ENCODE measurements at regions not wholly inside any gene's neighbourhood (a gene's known extent, or its start where the extent isn't known, plus 50 kb on each side); places are given as distances from the start of the nearest gene placed in this dataset.

DNA sequence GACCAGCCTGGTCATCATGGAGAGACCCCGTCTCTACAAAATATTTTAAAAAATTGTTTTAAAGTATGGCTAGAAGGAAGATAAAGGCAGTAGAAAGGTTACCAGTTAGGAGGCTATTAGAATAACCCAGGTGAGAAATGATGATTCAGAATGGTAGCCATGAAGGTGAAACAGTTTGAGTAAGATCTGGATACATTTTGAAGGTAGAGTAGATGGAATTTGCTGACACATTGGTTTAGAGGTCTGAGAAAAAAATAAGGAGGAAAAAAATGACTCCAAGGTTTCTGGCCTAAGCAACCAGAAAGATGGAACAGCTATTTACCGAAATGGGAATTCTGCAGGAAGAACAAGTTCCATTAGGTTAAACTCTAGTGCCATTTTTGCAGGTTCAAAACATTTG is 167.9 kb upstream of the TAB2 start:
- no peak for DNase-seq (ENCODE audit: low spot score)

DNA sequence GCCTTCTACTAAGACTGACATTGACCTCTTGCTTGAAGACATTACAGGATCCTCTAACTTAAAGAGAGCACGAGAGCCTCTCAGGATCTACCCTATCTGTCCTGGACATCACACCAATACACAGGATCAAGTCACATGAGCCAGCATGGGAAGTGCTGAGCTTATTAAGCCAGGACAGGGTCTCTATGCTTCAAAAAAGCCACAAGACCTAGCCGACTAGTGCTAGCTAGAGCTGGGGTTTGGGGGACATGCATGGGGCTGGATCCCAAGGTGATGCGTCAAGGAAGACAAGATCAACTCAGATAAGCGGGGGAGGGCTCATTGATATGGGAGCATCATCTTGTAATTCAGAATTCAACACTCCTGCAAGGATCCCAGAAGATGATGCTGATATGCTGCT is 167.2 kb upstream of the TAB2 start:
- DNase-seq (ENCODE audit: low spot score), result no peak

DNA sequence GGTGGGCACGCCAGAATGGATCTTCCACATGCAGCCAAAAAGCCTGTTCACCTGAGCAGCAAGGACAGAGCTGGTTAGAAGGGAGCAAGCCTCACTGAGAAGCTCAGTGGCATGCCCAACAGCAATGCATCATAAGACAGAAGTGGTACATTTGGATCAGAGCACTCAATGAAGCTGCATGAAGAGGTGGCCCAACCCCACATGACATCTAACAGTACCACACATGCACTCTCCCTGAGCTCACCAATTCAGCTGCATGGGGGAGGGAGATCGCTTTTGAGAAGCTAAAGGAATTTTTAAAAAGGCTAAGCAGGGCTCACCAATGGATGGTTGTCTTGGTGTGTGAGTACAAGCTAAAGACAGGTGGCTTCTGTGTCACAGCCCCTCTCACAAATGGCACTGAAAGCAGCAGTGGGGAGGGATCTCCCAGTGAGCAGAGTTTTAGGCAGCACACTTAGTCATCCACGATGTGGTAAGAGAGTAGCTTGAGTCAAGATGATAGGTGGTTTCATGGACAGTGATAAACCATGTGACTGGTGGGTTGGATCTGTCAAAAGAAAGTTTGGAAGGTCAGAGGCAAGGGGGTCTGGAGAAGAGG is 166.6 kb upstream of the TAB2 start:
- DNase-seq (ENCODE audit: low spot score), result no peak

DNA sequence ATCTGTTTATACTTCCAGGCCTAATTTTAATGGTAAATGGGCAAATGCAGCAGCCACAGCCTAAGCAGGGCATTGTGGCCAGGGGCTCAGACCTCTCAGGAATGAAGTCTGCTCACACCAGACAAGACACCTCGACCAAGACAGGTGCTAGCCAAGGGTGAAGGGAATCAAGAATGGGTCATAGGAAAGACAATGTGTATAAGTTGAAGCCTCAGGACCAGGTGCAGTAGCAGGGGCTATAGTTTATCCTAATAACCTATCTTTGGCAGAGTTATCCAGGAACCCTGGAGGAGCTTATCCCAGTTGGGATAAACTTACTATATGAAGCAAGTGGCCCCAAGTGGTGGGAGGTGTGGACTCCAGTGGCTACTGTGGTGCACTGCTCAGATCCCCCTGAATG is 165.0 kb upstream of the TAB2 start:
- no peak for DNase-seq (ENCODE audit: low spot score)

DNA sequence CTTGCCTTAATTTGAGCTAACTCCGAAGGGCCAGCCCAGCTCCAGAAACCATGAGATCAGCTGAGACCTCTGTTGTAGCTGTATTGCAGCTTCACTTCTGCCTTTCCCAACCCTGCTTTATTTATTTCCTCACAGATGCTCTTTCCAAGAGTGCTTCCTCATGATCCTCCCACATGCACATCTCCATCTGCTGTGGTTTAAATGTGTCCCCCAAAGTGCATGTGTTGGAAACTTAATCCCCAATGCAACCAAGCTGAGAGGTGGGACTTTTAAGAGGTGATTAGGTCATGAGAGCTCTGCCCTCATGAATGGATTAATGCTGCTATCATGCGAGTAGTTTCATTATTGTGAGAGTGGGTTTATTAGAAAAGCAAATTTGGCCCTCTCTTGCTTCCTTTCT is 164.4 kb upstream of the TAB2 start:
- DNase-seq (ENCODE audit: low spot score), result no peak

DNA sequence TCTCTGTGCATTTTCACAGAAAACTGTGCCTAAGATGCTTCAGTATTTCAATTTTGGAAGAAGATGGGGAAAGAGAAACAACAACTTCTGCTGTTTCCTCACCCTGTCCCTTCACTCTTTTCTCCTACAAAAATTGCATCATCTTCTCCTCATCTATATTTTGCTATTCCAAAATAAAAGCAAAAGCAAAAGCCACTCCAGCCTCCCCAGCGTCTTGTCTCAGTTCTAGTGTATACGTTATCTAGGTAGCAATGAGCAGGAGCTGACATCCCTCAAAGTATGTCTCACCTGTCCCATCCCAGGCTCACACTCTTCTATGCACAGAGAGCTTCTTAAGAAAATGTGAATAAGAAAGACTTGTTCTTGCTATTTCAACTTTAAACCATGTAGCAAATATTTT is 163.8 kb upstream of the TAB2 start:
- no peak for DNase-seq (ENCODE audit: low spot score)

DNA sequence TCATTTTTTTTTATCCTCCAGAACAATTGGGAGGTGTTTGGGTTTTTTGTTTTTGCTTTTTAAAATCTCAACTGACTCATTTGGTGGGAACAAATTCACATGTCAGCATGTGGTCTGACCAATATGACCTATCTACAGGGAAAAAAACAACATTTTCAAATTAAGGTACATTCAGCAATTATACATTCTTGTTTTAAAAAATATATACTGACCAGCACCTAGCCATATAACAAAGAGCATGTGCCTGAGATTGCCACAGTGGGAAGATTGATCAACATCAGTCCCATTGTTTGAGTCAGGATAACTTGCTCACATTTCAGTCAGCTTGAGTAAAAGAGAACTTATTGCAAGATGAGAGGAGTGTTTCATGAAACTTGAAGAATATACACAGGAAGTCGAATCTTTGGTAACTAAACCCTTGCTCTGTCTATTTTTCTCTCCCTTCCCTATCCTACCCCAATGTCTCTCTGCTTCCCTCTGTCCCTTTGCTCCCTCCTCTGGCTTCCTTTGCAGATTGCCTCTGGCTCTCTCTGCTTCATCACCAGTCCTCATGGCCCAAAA is 163.2 kb upstream of the TAB2 start:
- DNase-seq (ENCODE audit: low spot score), result no peak

DNA sequence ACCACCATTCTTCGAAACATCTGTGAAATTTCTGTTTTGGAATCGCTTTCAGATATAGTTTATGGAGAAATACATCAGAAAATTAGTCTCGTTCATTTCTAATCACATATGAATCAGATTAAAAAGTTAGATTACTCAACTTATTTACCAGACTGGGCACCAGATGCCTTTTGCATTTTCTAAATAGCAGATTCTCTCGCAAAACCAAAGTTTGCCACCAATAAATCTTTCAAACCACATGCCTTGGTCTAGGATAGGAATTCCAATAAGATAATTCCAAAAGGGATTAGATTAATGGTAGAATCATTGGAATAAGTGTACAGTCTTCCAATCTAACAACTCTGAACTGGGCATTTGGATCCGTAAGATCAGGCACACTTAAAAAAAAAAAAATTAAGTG is 160.4 kb upstream of the TAB2 start:
- no peak for DNase-seq (ENCODE audit: low spot score)

DNA sequence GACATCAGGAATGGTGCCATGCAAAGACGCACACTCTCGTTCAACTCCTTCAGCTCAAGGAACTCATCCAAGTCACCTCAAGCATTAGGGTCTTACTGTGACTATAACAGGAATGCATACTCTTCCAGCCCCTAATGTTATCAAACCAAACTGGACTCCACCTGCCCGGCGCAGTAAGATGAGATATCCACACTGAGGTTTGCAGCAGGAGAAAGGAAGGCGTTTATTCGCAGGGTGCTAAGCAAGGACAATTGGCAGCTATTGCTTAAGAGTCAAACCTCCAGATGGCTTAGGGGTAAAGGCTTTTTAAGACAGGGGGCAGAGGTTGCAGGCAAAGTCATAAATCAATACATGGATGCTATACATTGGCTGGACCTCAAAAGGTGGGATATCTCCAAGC is 159.4 kb upstream of the TAB2 start:
- DNase-seq (ENCODE audit: low spot score), result no peak

DNA sequence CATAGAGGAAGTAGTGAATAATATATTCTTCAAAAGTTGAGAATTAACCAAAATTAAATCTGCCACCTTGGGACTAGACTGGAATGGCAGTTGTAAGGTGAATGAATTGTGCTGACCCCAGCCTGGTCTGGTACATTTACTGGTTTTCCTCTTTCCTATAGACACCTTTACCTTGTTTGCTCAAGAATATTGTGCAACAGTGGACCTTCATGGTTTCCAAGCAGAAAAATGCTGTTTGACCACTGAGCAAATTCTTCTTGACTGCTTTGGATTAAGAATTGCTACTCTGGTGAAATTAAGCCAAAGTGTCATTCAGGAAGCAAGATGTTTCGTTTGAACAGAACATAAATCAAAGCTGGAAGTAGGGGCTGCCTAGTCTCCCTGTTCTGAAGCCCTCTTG is 156.6 kb upstream of the TAB2 start:
- DNase-seq (ENCODE audit: low spot score), result no peak

DNA sequence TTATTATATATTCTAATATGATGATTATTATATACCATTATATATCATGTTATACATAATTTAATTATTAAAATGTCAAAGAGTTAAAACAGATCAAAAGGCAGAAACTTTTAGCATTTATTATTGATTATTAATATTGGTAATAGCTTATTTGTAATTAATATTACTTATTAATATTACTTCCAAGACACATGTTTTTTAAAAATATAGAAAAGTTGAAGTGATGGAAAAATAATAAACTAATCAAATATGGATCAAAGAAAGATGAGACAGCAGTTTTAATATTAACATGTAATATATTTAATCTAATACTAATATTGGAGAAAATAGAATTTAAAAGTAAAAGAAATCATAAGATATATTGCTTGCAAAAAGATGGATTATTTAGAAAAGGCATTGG is 154.6 kb upstream of the TAB2 start:
- no peak for DNase-seq (ENCODE audit: low spot score)

DNA sequence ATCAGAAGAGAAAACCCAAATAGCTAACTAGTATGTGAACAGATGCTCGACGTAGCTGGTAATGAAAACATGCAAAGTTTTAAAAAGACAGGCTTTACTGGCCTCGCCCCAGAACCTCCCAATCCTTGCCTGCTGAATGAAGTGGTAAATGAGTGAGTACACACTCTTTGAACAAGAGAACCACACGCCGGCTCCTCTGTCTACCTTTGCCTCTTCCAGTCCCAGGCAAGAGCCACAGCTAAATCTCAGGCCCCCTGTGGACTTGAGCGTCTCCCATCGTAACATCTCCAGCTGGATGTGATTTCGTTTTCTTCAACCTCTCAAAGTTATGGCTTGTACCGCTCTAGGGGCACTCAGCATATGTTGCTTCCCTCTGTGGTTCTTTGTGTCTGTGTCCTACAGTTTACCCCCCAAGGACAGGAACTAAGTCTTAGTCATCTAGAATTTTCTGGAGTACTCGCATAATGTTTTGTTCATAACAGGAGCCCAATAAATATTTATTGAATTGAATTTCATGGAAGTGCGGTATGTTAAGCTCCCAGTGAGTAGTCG is 153.2 kb upstream of the TAB2 start:
- no peak for DNase-seq (ENCODE audit: low spot score)

DNA sequence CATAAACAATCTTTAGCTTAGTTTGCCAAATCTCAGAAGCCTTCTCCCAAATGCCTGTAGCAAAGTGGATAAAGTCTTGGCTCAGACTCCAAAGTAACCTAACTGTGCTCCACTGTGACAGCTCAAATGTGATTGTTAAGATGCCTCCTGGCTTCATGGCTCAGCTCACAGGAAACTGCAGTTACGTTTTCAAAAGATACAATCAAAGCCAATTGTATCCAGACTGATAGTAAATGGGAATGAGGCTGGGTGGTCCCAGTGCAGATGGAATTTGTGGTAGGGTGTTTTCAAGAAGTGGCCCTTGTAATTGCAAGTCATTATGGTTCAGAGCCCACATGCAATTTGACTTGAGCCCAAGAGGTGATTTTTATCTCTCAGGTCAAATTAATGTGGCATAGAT is 151.2 kb upstream of the TAB2 start:
- peak; percentile 18 for DNase-seq (ENCODE audit: low spot score)

DNA sequence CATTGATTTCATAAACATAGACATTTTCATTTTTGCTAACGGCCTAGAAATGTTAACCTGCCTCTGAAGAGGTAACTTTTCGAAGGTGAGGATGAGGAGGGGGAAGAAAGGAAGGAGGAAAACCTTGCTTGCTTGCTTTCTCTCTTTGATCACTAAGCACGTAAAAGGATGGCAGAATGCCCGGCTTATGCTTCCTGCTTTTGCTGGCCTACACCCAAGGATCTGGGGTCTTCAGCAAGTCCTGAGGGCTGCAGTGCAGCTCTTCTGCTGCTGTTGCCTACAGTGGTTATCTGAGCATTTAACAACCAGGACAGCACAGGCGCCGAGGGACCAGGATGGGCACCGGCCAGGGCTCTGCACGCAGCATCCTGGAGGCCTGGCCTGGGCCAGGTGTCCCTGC is 150.8 kb upstream of the TAB2 start:
- peak; percentile 12 for DNase-seq (ENCODE audit: low spot score)

DNA sequence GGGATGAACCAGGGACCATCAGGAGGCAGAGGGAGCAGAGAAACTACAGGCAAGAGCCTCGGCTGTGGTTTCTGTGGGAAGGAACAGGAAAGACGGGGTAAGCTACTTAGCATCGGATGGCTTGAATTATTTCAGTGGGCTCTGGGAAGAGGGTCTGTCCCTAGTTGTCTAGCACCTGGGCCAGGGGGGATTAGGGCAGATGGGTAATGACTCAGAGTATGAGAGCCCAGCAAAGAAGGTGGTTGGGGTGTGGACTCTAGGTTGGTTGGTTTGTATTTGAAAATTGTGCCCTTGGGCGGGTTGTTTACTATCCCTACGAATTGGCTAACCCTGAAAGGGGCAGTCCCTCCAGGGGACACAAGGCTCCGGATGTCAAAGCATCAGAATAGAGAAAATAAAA is 148.5 kb upstream of the TAB2 start:
- no peak for DNase-seq (ENCODE audit: low spot score)

DNA sequence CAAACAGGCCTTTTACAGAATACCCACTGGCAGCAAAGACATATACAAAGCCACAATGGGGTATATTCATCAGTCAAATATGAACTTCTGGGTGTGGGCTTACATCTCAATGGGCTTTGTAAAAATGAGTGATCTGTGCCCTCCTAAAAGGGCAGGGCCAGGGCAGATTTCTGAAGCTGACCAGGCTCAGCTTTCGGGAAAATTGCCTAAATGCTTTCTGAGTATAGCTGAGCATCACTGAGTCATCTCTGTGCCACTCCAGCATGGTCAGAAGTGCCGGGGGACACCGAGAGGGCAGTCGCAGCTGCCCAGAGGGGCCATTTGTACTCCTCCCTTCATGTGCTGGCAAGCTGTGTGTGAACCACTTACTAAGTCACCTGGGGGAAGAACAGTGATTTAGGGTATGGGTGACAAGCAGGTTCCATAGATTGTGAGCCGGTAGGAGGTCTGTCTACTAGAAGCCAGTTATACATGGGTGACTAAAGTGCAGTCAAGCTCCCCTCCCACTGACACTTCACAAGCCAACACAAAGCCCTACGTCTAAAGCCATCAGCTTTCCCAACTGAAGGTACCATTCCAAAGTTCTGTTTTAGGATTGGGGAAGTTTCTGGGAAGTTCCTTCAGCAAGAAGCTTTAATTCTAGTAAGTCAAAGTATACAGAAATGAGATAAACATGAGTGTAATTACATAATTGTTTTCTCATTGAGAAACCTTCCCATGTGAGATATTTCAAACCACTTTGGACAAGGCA is 147.6 kb upstream of the TAB2 start:
- no peak for DNase-seq (ENCODE audit: low spot score)

DNA sequence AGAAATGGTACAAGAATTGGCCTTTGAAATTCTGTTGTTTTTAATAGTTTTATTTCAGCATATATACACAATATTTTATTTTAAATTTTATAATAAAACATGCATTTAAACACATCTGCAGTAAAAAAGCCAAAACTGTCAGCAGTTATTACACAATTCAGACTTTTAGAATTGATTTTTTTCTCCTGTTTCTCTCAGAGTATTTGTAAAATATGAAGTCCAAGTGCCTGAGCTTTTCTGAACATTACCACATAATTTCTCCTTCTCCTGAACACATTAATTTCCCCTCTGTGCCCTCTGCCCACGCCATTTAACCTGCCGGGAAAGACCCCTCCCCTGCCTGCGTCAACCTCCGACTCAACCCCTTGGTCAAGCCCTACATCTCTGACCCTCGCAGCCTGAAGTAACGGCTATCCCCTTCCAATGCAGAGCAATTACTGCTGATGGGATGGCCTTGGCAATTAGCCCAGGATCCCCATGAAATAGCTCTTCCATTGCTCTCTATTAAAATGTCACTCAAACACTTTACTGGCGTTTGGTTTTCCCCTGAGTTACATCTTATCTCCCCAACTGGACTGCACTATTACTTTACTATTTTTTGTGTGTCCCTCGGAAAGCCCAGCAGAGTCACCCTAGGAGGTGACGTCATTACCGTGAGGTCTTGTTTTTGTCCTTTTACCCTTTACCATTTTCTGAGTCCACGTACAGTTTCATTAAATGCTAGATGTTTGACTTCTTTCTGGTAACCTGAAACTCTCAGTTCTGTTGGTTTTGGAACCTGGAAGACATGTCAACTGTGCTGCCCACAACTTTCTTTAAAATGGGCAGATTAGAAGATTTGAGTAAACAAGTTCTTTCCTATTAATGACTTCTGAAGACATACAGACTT is 146.7 kb upstream of the TAB2 start:
- no peak for DNase-seq (ENCODE audit: low spot score)

DNA sequence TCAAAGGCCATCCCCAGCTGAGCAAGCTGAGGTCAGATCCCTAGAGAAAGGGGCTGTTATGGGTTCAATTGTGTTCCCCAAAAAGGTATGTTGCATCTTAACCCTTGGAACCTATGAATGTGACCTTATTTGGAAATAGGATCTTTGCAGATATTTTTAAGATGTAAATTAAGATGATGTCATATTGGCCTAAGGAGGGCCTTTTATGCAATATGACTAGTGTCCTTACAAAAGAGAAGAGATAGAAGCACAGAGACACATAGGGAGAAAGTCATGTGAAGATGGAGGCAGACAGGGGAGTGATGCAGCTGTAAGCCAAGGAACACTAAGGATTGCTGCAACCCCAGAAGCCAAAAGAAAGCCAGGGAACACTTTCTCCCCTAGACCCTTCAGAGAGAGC is 144.3 kb upstream of the TAB2 start:
- DNase-seq (ENCODE audit: low spot score), result no peak

DNA sequence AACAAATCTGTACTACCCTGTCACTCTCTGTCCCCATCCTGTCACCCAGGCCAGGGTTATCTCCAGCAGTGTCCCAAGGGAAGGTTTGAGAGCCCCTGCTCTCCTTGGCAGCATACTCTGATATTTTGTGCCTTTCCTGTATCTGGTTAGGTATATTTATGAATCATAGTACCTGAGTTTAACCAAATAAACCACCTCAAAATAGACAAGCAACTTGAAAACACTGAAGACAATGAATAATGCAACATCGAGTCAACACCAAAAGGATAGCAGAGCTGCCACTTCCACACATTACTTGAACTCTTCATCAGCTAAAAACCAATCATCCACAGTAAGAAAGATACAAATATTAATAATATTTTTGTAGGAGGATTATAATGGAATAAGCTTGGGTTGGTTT is 142.6 kb upstream of the TAB2 start:
- no peak for DNase-seq (ENCODE audit: low spot score)

DNA sequence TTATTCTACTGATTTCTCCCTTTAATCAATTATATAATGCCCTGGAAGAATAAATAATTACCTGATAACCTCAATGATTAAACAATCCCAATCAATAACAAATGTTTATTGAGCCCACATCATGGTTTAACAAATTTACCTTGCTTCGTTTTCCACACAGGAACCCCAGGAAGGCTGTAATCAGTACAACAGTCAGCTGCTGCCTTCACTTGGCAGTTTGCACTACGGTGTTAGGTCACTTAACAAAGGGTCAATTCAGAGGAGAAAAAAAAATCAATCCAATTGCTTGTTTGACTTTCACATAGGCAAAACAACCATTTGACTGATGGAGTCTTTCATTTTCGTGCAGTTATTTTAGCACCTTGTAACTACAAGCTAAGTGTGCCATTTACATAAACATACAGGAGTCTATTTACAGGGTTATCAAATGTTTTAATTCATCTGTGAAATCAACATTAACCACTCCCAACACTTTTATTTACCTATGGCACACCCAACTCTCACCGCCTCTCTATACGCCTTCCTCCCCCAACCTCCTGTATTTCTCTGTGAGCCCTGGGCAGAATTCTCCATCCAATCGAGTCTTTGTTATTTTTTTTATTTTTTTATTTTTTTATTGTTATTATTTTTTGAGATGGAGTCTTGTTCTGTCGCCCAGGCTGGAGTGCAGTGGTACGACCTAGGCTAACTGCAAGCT is 140.4 kb upstream of the TAB2 start:
- DNase-seq (ENCODE audit: low spot score), result no peak

DNA sequence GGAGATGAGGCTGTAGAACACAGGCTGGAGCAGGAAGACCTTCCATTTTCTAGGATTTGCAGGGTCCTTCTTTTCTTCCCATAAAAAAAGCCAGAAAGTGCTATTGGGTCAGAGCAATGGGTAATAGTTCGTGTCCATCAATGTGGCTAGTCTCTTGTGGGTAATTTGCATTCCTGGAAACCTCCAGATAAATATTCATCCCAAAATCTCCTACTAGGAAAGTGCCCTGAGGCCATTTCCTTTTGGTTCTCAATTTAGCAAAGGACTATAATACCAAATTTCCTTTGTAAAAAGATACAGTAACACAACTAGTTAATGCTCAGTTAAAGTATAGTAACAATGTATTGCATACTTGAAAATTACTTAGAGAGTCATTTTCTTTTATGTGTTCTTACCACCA is 138.1 kb upstream of the TAB2 start:
- no peak for DNase-seq (ENCODE audit: low spot score)

DNA sequence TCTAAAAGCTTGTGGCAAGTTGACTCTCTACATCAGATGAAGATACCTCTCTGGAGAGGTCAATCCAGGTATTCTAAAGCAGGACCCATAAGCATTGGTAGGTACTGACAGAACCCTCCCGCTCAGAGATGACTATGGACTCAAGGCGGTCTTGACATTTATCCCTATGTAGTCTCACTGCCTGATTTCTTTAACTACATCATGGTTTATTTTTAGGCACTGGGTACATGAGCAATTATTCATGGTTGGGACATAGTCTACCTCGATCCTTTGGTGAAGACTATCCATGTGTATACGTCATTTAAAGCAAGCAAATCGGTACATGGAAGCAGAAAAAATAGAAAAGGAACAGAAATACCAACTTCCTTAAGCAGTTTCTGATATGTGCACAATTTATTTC is 136.2 kb upstream of the TAB2 start:
- no peak for DNase-seq (ENCODE audit: low spot score)
